Spleen (tissue), 7 donors: ENCODE measurements at regions not wholly inside any gene's neighbourhood (a gene's known extent, or its start where the extent isn't known, plus 50 kb on each side); places are given as distances from the start of the nearest gene placed in this dataset.

ENCODE experiments used
- CTCF ChIP-seq, 11 experiments: fragments of 200-600 bp in 7 of 11; fragments of 450-650 bp in 4 of 11; sonication (generic) in 4 of 11; IDR thresholded peaks in 8 of 11; conservative IDR thresholded peaks in 3 of 11; 1 replicate in 7 of 11; 2 replicates in 4 of 11; pipeline versions ENCODE4 v1.4.0 to v1.8.0; 2016 to 2021; ENCODE audit warnings: antibody characterized with exemption in 11 of 11, inconsistent platforms in 4 of 11, mild to moderate bottlenecking in 1 of 11
- POLR2AphosphoS5 ChIP-seq, 3 donors: sonication (generic); formaldehyde crosslinking; IDR thresholded peaks; one replicate each; pipeline ENCODE4 v1.5.1; 2017; ENCODE audit warnings: antibody characterized with exemption in 3 of 3
- donor health status: DM: no; HTN: no; CAD: no; lungs with moderate emphysema.
- donor health status: DM: no; HTN: no; CAD: no.
- donor health status: DM: no; HTN: no; CAD: no.

- TF ChIP-seq CTCF (IDR thresholded peaks at IDR 0.05 in 8 of 11, conservative IDR thresholded peaks at IDR 0.05 in 3 of 11), result no peak
- no peak for TF ChIP-seq POLR2AphosphoS5 (IDR thresholded peaks at IDR 0.05)
These were observed 200.9 kb upstream of the DIAPH2 start for GRCh38 chrX:96483647-96484160.
